MCF 10A (cell line): ENCODE measurements at regions not wholly inside any gene's neighbourhood (a gene's known extent, or its start where the extent isn't known, plus 50 kb on each side); places are given as distances from the start of the nearest gene placed in this dataset.

Source experiments
- BruUV-seq: library from RNA; stranded (reverse); fragments of 400-500 nt; replicated peaks from 2 replicates; lab custom pipeline; 2021; lab: Mats Ljungman, UMichigan
- CTCF ChIA-PET: fragments of 300-600 bp; sonication (Branson Sonifier 250); formaldehyde crosslinking; extraction: SDS; loops from one replicate; lab custom pipeline; 2021; ENCODE audit warnings: antibody characterized with exemption, inconsistent platforms; lab: Yijun Ruan, JAX
- POLR2A ChIA-PET: fragments of 300-600, 350-650 bp; sonication (Branson Sonifier 250); formaldehyde crosslinking; extraction: SDS; loops from one replicate; lab custom pipeline; 2020; ENCODE audit warnings: antibody characterized with exemption, inconsistent platforms; lab: Yijun Ruan, JAX
- DNase-seq: peaks from one replicate; pipeline ENCODE4 v3.0.0-alpha.2; 2018; ENCODE audit not compliant: unreplicated experiment
- H3K27ac Mint-ChIP-seq: one replicate; pipeline ENCODE4 v1.8.0; 2022; ENCODE audit warnings: mild to moderate bottlenecking, low read depth, mixed read lengths; ENCODE audit not compliant: unreplicated experiment
- H3K27me3 Mint-ChIP-seq: one replicate; pipeline ENCODE4 v1.8.0; 2022; ENCODE audit warnings: mixed read lengths; ENCODE audit not compliant: insufficient read depth, unreplicated experiment
- H3K36me3 Mint-ChIP-seq: one replicate; pipeline ENCODE4 v1.8.0; 2022; ENCODE audit warnings: mild to moderate bottlenecking, moderate library complexity, mixed read lengths; ENCODE audit not compliant: insufficient read depth, unreplicated experiment
- H3K4me1 Mint-ChIP-seq: one replicate; pipeline ENCODE4 v1.8.0; 2022; ENCODE audit warnings: mixed read lengths; ENCODE audit not compliant: insufficient read depth, unreplicated experiment
- H3K4me3 Mint-ChIP-seq: one replicate; pipeline ENCODE4 v1.8.0; 2022; ENCODE audit warnings: mild to moderate bottlenecking, moderate library complexity, mixed read lengths; ENCODE audit not compliant: unreplicated experiment
- H3K9me3 Mint-ChIP-seq: one replicate; pipeline ENCODE4 v1.8.0; 2022; ENCODE audit warnings: mixed read lengths; ENCODE audit not compliant: unreplicated experiment
- CTCF ChIP-seq: fragments of 200-600 bp; IDR thresholded peaks from one replicate; pipeline ENCODE4 v1.8.0; 2022; ENCODE audit warnings: antibody characterized with exemption, mild to moderate bottlenecking; ENCODE audit not compliant: unreplicated experiment
- intact Hi-C: fragments of 100-400 bp; cut with micrococcal nuclease; formaldehyde crosslinking; loops from 2 replicates; pipeline ENCODE4 v1.14.1; 2022

- Mint-ChIP-seq H3K27ac (no peak overlapping the region), H3K27me3 (no peaks in the 10 kb centered on the region), H3K4me3 (no peak overlapping the region), H3K9me3 (peaks cover 11% of the 10 kb centered on the region), H3K36me3 (no peaks in the 10 kb centered on the region), H3K4me1 (no peaks in the 10 kb centered on the region)
- intact Hi-C loops, result no loop called here
- peak; percentile 12 for DNase-seq
- TF ChIP-seq CTCF, result no peak
- ChIA-PET POLR2A (no interaction called here), CTCF (interaction anchor here (0.6 kb wide), 1 partner anchor 10 kb away, joined by 4 read pairs; no protein-coding TSS in a partner anchor)
- no TSS peak for BruUV-seq
These were observed 623.5 kb downstream of the FLRT2 start for GRCh38 chr14:86153480-86153879.

- no peak overlapping the region for H3K27ac Mint-ChIP-seq
- CTCF ChIA-PET, result interaction anchor here (0.7 to 1.0 kb wide), 2 partner anchors 12 to 346 kb away, joined by 3 to 4 read pairs; no protein-coding TSS in a partner anchor
- BruUV-seq, result no TSS peak
- TF ChIP-seq CTCF, result no peak
- intact Hi-C loops, result no loop called here
- no peaks in the 10 kb centered on the region for H3K27me3 Mint-ChIP-seq
- H3K36me3 Mint-ChIP-seq, result no peaks in the 10 kb centered on the region
- no peak for DNase-seq
- no peak overlapping the region for H3K4me3 Mint-ChIP-seq
- POLR2A ChIA-PET, result no interaction called here
- H3K9me3 Mint-ChIP-seq, result no peaks in the 10 kb centered on the region
- peaks cover 6% of the 10 kb centered on the region for H3K4me1 Mint-ChIP-seq
These were observed 613.3 kb downstream of the FLRT2 start for GRCh38 chr14:86143248-86143647.

- TF ChIP-seq CTCF, result no peak
- H3K9me3 Mint-ChIP-seq, result peaks cover 8% of the 10 kb centered on the region
- H3K4me1 Mint-ChIP-seq, result peaks cover 6% of the 10 kb centered on the region
- DNase-seq, result no peak
- BruUV-seq, result no TSS peak
- intact Hi-C loops, result no loop called here
- no peaks in the 10 kb centered on the region for H3K27me3 Mint-ChIP-seq
- H3K36me3 Mint-ChIP-seq, result no peaks in the 10 kb centered on the region
- H3K4me3 Mint-ChIP-seq, result no peak overlapping the region
- no peak overlapping the region for H3K27ac Mint-ChIP-seq
- POLR2A ChIA-PET, result no interaction called here
- CTCF ChIA-PET, result interaction anchor here (0.6 kb wide), 1 partner anchor 247 kb away, joined by 4 read pairs; no protein-coding TSS in a partner anchor
These were observed 612.0 kb downstream of the FLRT2 start for GRCh38 chr14:86141966-86142365.

GRCh38 chr14:86129426-86129825 is 599.5 kb downstream of the FLRT2 start:
- no TSS peak for BruUV-seq

More at GRCh38 chr14:86129426-86129825, 599.5 kb downstream of the FLRT2 start:
- H3K9me3 Mint-ChIP-seq, result no peaks in the 10 kb centered on the region
- H3K4me1 Mint-ChIP-seq, result no peaks in the 10 kb centered on the region
- H3K27ac Mint-ChIP-seq, result no peak overlapping the region
- no peak overlapping the region for H3K4me3 Mint-ChIP-seq
- H3K27me3 Mint-ChIP-seq, result no peaks in the 10 kb centered on the region
- CTCF ChIA-PET, result no interaction called here
- no peak for DNase-seq
- POLR2A ChIA-PET, result no interaction called here
- no peak for TF ChIP-seq CTCF
- no peaks in the 10 kb centered on the region for H3K36me3 Mint-ChIP-seq
- intact Hi-C loops, result no loop called here
